Hepatocyte (in vitro differentiated cells): ENCODE measurements at regions not wholly inside any gene's neighbourhood (a gene's known extent, or its start where the extent isn't known, plus 50 kb on each side); places are given as distances from the start of the nearest gene placed in this dataset.

Experiments
- CTCF ChIP-seq: fragments of 200-600 bp; sonication (generic); IDR thresholded peaks from 2 replicates; pipeline ENCODE4 v1.5.1; 2016; ENCODE audit warnings: antibody characterized with exemption, mild to moderate bottlenecking; ENCODE audit not compliant: poor library complexity
- EZH2 ChIP-seq: fragments of 200-600 bp; sonication (generic); IDR thresholded peaks from 2 replicates; pipeline ENCODE4 v1.6.1; 2016; ENCODE audit warnings: antibody characterized with exemption, mild to moderate bottlenecking, borderline replicate concordance
- EZH2phosphoT487 ChIP-seq: fragments of 200-600 bp; sonication (generic); IDR thresholded peaks from one replicate; pipeline ENCODE4 v1.6.1; 2018; ENCODE audit warnings: antibody characterized with exemption, mild to moderate bottlenecking, low read depth, moderate library complexity; ENCODE audit not compliant: unreplicated experiment, severe bottlenecking

GRCh38 chr16:6063526-6063925 is 965.9 kb upstream of the EEF2KMT start:
- TF ChIP-seq EZH2, result no peak
- TF ChIP-seq CTCF, result no peak
- TF ChIP-seq EZH2phosphoT487, result no peak
